HFFc6 (cell line): ENCODE measurements at regions not wholly inside any gene's neighbourhood (a gene's known extent, or its start where the extent isn't known, plus 50 kb on each side); places are given as distances from the start of the nearest gene placed in this dataset.

Experiments
- DNase-seq: peaks from one replicate; pipeline ENCODE4 v3.0.0-alpha.2; 2018
- H3K27ac Mint-ChIP-seq: 2 replicates; pipeline ENCODE4 v1.8.0; 2020; ENCODE audit warnings: mild to moderate bottlenecking, mixed read lengths
- H3K27me3 Mint-ChIP-seq: 2 replicates; pipeline ENCODE4 v1.8.0; 2021; ENCODE audit warnings: mild to moderate bottlenecking, moderate library complexity, mixed read lengths; ENCODE audit not compliant: insufficient read depth
- H3K36me3 Mint-ChIP-seq: 2 replicates; pipeline ENCODE4 v1.8.0; 2021; ENCODE audit warnings: low read depth, mixed read lengths
- H3K4me1 Mint-ChIP-seq: 2 replicates; pipeline ENCODE4 v1.8.0; 2020; ENCODE audit warnings: low read depth, mixed read lengths
- H3K4me3 Mint-ChIP-seq: 2 replicates; pipeline ENCODE4 v1.8.0; 2020; ENCODE audit warnings: mild to moderate bottlenecking, moderate library complexity, mixed read lengths
- H3K9me3 Mint-ChIP-seq: 2 replicates; pipeline ENCODE4 v1.8.0; 2020; ENCODE audit warnings: mild to moderate bottlenecking, mixed read lengths
- CTCF ChIP-seq: fragments of 200-600 bp; sonication (generic); IDR thresholded peaks from 2 replicates; pipeline ENCODE4 v1.5.0; 2021; ENCODE audit warnings: antibody characterized with exemption, mild to moderate bottlenecking

GRCh38 chr12:77540097-77540496, 290.6 kb upstream of the NAV3 start:
- no peaks in the 10 kb centered on the region for H3K9me3 Mint-ChIP-seq
- no peak overlapping the region for H3K27ac Mint-ChIP-seq
- no peak overlapping the region for H3K4me3 Mint-ChIP-seq
- DNase-seq: no peak
- TF ChIP-seq CTCF: no peak; the same call in 1 of the 2 replicates
- H3K4me1 Mint-ChIP-seq: no peaks in the 10 kb centered on the region
- H3K27me3 Mint-ChIP-seq: peaks cover 7% of the 10 kb centered on the region; the same call in 1 of the 2 replicates
- H3K36me3 Mint-ChIP-seq: no peaks in the 10 kb centered on the region

- H3K27ac Mint-ChIP-seq: no peak overlapping the region
- no peaks in the 10 kb centered on the region for H3K9me3 Mint-ChIP-seq
- no peak for TF ChIP-seq CTCF
- H3K4me1 Mint-ChIP-seq: no peaks in the 10 kb centered on the region
- peaks cover 6% of the 10 kb centered on the region for H3K27me3 Mint-ChIP-seq
- DNase-seq: no peak
- H3K36me3 Mint-ChIP-seq: no peaks in the 10 kb centered on the region
- H3K4me3 Mint-ChIP-seq: no peak overlapping the region
These were observed 293.0 kb upstream of the NAV3 start for GRCh38 chr12:77537663-77538062.

GRCh38 chr12:77535734-77536133, 295.0 kb upstream of the NAV3 start:
- H3K9me3 Mint-ChIP-seq: no peaks in the 10 kb centered on the region
- TF ChIP-seq CTCF: no peak
- no peak overlapping the region for H3K4me3 Mint-ChIP-seq
- peaks cover 5% of the 10 kb centered on the region for H3K27me3 Mint-ChIP-seq
- no peak overlapping the region for H3K27ac Mint-ChIP-seq
- H3K36me3 Mint-ChIP-seq: no peaks in the 10 kb centered on the region
- H3K4me1 Mint-ChIP-seq: no peaks in the 10 kb centered on the region
- DNase-seq: no peak

- Mint-ChIP-seq H3K4me3 (no peak overlapping the region), H3K9me3 (no peaks in the 10 kb centered on the region; the same call in 1 of the 2 replicates), H3K36me3 (no peaks in the 10 kb centered on the region), H3K27ac (no peak overlapping the region), H3K4me1 (no peaks in the 10 kb centered on the region), H3K27me3 (peaks cover under 1% of the 10 kb centered on the region)
- no peak for DNase-seq
- no peak for TF ChIP-seq CTCF
These were observed 298.8 kb upstream of the NAV3 start for GRCh38 chr12:77531912-77532311.

- Mint-ChIP-seq H3K4me3 (no peak overlapping the region), H3K36me3 (no peaks in the 10 kb centered on the region), H3K9me3 (no peaks in the 10 kb centered on the region), H3K4me1 (no peaks in the 10 kb centered on the region), H3K27me3 (peaks cover 2% of the 10 kb centered on the region; the same call in 1 of the 2 replicates), H3K27ac (no peak overlapping the region)
- no peak for DNase-seq
- no peak for TF ChIP-seq CTCF
These were observed 308.4 kb upstream of the NAV3 start for GRCh38 chr12:77522247-77522646.
